GM21737 (cell line): ENCODE measurements at regions not wholly inside any gene's neighbourhood (a gene's known extent, or its start where the extent isn't known, plus 50 kb on each side); places are given as distances from the start of the nearest gene placed in this dataset.

Experiments used
- ATAC-seq: cut with Tn5 transposase; IDR thresholded peaks from one replicate; pipeline ENCODE4 v1.9.1; 2021; ENCODE audit warnings: mild to moderate bottlenecking, moderate library complexity; ENCODE audit not compliant: unreplicated experiment

DNA sequence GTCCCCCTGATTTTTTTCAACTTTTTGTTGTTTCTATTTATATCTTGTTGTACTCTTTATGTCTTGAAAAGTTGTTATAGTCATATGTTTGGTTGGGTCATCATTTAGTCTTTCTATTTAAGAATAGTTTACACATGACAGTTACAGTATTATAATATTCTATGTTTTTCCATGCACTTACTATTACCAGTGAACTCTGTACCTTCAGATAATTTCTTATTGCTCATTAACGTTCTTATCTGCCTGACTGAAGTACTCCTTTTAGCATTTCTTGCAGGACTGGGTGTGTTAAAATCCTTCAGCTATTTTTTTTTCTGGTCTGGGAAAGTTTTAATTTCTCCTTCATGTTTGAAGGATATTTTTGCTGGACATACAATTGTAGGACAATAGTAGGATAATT lies 157.7 kb upstream of the DIPK2B start:
- no peak for ATAC-seq

GRCh38 chrX:45353456-45353855 lies 152.8 kb upstream of the DIPK2B start:
- ATAC-seq = no peak

DNA sequence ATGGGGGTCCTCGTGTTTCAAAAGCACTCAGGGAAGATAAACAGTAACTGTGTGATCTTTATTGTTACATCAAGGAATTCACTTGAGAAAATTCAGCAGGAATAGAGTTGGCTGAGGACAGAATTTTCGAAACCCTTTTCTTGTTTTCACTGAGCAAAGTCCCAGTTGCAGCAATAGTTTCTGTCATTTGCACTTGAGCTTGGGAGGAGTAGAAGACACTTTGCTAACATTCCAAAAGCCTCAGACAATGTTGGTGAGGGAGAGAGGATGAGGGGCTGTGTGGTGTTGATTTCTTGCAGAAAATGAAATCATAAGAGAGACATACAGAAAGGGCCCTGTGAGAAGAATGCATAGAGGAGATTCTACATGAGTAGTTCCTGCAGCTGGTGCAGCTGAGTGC lies 151.9 kb upstream of the DIPK2B start:
- no peak for ATAC-seq

DNA sequence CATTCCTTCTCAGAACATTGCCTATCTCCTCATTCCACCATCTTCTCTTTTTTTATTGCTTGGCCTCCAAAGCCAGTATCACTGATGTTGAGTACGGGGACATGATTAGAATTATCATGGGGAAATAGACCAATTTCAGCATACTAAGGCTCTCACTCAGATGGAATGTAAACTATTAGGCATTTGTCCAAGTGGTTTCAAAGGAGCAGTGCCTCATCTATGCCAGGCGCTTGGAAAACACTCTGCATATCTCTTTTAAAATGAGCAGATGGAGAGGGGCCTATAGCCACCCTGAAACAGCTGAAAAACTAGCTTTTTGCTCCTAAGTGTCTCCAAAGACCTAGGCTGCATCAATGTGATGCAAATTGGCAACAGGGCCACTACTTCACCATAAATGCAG lies 150.8 kb upstream of the DIPK2B start:
- no peak for ATAC-seq

DNA sequence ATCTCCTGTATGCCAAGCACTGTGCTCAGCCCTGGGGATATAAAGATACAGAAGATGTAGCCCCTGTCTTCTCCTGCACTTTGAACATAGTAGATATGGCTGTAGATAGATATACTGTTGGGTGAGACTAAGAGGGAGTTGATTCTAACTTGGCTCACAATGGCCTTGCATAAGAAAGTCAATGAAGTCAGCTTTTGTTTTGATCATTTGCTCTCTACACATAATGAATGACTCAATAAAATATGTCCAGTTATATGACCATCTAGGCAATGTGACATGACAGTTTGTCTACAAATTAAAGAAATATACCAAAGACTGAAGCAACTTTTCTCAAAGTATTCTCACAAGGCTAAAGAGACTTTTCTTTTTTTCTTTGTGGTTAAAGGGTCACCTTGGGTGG lies 147.6 kb upstream of the DIPK2B start:
- no peak for ATAC-seq

DNA sequence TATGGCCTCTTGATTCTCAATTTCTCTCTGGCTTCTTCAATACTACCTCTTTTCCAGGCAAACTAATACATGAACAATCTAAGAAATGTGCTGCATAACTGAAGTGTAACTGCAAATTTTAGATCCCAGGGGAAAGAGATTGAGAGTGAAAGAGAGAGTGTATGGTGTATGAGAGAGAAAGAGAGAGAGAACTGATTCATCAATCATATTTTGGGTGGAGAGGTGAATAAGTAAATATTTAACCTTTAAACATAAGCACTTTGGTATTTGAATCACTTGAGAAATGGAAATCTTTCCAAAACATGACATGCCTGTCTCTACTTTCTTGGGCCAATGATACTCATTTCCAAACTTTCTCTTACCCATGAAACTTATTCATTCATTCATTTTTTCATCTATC lies 147.2 kb upstream of the DIPK2B start:
- no peak for ATAC-seq

DNA sequence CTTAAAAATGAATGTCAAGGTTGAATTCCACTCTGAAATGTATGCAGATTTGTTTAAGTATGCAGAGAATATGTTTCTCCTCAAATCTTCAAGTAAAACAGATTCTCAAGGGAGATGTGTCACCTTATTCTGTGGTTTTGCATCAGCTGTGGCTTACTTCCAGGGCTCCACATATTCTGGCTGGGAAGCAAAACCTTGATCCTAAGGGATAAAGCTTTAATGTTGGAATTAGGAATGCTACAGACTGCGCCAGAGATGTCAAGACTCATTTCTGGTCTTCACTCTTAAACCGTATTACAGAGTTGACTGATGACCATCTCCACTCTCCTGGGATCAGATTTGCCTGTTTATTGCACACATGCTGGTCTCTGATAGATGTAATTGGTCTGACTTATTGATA lies 143.9 kb upstream of the DIPK2B start:
- no peak for ATAC-seq

GRCh38 chrX:45329217-45329616 lies 128.5 kb upstream of the DIPK2B start:
- ATAC-seq = no peak

DNA sequence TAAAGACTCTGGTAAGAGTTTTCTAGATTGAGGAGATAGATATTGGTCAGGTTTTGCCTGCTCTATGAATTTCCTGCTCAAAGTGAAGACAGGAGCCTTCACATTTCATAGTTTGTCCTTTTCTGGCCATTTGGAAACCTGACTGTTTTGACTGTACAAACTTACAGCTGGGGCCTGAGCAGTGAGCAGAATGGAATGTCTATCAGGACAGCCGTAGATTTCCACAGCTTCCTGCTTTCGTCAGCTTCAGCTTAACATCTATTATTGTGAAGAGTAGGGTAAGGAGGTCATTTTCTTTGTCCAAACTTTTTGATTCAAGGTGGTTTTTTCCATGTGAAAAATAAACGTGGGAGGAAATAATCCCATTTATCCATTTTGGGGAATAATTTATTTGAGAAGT lies 124.3 kb upstream of the DIPK2B start:
- ATAC-seq = no peak

GRCh38 chrX:45323387-45323786 lies 122.7 kb upstream of the DIPK2B start:
- no peak for ATAC-seq

- no peak for ATAC-seq
Observed at GRCh38 chrX:45322820-45323219, 122.1 kb upstream of the DIPK2B start.

GRCh38 chrX:45322382-45322781 lies 121.7 kb upstream of the DIPK2B start:
- no peak for ATAC-seq

- ATAC-seq = no peak
Observed at GRCh38 chrX:45320191-45320590, 119.5 kb upstream of the DIPK2B start.

GRCh38 chrX:45309801-45310200 lies 109.1 kb upstream of the DIPK2B start:
- no peak for ATAC-seq

- ATAC-seq = no peak
Observed at GRCh38 chrX:45309096-45309495, 108.4 kb upstream of the DIPK2B start.

- ATAC-seq = no peak
Observed at GRCh38 chrX:45306794-45307193, 106.1 kb upstream of the DIPK2B start.

- ATAC-seq = no peak
Observed at GRCh38 chrX:45300638-45301037, 100.0 kb upstream of the DIPK2B start.

- ATAC-seq = no peak
Observed at GRCh38 chrX:45295259-45295986, 94.7 kb upstream of the DIPK2B start.

- no peak for ATAC-seq
Observed at GRCh38 chrX:45274576-45274975, 73.9 kb upstream of the DIPK2B start.

DNA sequence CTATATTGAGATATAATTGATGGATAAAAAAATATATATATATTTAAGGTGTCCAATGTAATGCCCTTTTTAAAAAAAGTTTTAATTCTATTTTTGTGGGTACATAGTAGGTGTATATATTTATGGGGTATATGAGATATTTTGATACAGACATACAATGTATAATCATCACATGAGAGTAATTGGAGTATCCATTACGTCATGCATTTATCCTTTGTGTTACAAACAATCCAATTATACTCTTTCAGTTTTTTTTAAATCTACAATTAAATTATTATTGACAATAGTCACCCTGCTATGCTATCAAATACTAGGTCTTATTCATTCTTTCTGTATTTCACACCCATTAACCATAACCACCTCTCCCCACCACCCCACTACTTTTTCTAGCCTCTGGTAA lies 66.3 kb upstream of the DIPK2B start:
- no peak for ATAC-seq

- ATAC-seq = no peak
Observed at GRCh38 chrX:45266456-45266855, 65.8 kb upstream of the DIPK2B start.

- no peak for ATAC-seq
Observed at GRCh38 chrX:45264865-45265264, 64.2 kb upstream of the DIPK2B start.

DNA sequence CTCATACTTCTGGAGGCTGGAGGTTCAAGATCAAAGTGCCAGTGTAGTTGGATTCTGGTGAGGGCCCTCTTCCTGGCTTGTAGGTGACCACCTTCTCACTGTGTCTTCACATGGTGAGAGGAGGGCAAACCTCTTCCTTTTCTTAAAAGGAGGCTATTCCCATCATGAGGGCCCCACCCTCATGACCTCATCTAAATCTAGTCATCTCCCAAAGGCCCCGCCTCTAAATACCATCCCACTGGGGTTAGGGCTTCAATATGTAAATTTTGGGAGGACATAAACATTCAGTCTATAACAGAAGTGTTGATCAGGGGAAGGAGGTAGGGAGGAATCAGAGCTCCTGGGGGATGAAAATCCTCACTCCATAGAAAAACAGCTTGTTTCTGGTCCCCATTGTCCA lies 60.8 kb upstream of the DIPK2B start:
- ATAC-seq = no peak
